ENCODE measurements at regions not wholly inside any gene's neighbourhood (a gene's known extent, or its start where the extent isn't known, plus 50 kb on each side); places are given as distances from the start of the nearest gene placed in this dataset.

DNA sequence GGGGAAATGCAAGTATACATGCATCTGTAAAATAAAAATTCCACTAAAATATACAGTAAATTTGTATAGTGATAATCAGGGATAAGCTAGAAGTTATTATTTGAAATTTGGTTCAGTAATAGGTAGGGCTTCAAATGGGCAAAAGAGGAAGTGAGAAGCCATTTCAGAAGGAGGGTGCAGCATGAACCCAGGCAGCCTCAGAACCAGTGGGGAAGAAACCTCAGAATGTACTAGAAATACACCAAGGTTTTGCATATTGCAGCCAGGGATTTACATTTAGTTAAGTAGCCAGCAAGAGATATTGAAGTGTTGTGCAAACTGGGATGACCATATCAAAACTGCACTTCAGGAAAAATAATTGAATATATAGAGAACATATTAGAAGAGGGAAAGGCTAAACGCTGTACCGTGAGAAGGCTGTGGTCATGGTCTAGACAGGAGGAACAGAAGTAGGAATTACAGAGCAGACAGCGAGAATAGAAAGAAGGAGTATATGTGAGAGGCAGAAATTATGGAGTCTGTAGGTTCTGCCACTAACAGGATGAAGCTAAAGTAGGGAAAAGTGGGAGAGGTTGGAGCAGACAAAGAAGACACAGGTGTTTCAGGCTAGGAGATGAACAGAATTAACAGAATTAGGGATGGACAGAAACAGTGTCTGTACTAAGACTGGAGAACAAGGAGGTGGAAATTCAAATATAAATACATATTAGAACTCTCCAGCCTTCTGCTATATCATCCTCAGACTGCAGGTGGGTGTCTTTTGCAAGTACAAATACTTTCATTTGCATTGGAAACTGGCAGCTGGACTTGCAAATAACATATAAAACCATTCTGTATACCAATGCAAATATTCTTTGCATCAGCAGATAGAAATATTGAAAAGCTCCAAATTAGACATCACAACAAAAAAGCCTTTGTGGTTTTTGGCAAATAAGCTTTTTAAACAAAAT lies 335.6 kb downstream of the ZNF608 start:
- no peak for DNase-seq

DNA sequence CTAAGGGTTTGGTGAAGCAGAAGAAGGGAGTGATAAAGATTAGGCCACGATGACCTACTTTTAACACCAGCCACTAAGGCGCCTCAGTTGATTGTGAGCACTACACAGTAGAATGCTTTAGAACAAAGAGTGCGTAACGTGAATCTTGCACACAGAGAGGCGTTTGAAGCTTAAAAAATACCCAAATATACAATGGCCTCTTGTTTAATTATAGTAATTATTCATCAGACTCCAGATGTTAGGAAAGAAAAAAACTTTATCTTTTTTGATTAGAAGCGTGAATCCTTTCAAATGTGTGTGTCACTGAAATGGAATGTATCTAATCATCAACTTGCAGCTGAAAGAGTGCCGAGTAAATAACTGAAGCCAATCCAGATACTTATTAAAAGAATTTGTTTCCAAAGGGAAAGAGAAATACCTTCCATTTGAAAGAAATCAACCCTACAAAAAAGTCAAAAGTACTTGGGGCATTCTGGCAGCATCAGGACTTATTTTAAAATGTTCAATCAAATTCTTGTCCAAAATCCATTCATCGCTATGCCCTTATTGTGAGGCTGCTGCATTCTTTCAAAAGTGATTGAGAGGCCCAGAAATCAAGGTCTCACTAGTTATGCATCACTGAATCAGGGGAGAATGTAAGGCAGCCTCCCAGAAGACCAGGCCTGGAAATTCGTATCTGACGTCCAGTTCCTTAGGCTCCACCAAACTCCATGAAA lies 337.5 kb downstream of the ZNF608 start:
- no peak for DNase-seq

DNA sequence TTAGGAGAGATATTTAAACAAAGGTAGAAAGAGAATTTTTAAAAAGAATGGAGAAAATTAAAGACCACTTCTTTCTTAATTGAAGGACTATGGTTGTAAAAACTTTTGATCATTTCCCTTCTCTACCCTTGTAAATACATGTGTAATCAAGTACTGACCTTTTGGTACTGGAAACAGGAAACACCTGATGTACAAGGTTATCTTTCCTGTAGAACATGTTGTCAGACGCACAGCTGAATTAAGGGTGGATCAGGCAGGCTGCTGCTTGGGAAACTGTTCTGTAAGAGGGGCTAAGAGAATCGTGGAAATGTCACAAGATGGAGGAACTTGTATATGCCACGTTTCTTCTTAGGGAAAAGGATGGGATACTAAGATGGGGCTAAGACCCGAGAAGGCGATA lies 341.6 kb downstream of the ZNF608 start:
- DNase-seq: no peak

DNA sequence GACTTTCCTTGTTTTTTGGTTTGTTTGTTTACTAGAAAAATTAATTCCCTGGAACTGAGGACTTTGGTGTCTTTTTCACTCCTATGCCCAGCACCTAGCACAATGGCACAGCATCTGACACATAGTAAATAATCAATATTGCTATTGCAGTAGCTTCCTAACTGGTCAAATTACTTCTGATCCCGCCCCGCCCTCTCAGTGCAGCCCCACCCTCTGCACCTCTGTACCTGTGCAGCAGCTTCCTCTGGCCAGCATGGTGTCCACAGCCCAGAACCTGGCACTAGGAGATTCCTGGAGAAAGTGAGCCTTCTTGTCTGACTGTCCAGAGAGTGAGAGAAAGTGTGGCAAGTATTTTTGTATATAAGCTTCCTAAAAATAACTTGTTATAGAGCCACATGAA lies 343.2 kb downstream of the ZNF608 start:
- DNase-seq: no peak

DNA sequence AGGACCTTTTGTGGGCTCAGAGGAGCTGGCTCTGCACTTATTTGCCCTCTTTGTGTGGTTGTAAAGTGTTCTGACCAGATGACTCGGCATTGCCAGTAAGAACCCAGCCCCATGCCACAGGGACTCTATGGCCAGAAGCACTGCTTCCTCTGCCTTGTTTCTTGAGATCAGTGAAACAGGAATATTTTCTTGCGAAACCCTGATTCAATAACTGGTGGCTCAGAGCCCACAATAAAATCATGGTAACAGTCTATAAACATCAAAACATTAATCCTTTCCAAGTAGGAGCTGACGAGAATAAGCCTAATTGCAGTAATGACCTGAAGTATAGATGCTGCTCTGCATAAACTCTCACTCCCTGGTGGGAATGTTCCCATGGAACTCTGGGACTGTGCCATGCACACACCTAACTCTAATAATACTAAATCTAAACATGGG lies 344.3 kb downstream of the ZNF608 start:
- DNase-seq: no peak

DNA sequence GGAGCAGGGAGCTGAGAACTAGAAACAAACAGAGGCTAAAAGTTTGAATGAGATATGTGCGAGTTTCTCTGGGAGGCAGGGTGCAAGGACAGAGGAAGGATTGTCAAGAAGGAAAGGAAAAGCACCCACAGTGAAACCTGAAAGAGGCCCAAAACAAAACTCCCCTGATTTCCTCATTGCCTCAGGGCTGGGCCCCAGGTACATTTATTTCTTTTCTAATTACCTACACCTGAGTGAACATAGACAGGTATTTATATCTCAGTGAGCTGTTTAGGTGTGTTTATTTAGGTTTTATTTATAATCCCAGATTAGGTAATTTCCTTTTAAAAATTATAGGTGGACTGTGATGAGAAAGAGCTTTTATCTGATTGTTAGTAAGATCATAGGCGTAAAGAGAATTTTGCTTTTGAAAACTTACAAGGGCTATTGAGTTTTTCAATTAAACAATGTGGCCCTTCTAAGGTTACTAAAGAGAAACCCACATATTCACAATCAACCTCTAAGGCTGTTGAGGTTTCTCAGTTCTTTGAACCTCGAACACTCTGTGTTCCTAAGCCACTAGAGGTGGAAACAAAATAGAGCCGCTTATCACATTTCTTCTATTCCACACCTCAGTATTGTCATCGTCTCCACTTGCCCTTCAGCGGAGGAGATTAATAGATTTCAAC lies 344.8 kb downstream of the ZNF608 start:
- DNase-seq: no peak

DNA sequence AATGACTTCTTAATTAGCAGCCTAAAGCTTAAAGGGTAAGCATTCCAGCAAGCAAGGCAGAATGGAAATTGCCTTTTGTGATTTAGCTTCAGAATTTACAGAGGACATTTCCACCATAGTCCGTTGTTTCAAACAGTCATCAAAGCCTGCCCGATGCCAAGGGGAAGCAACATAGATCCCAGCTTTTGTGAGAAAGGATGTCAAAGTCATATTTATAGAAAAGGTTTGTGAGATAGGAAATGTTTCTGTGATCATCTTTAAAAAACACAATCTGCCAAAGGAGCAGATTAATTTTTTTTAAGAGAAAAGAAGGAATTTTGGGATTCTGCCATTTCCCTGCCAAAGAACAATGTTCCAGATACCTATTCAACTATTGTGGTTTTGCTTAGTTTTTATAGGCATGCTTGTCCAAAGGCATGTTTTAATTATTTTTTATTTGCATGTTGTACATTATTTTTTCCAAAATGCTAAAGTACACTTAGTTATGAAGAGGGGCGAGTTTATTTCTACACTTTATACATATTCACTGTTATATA lies 346.9 kb downstream of the ZNF608 start:
- no peak for DNase-seq

DNA sequence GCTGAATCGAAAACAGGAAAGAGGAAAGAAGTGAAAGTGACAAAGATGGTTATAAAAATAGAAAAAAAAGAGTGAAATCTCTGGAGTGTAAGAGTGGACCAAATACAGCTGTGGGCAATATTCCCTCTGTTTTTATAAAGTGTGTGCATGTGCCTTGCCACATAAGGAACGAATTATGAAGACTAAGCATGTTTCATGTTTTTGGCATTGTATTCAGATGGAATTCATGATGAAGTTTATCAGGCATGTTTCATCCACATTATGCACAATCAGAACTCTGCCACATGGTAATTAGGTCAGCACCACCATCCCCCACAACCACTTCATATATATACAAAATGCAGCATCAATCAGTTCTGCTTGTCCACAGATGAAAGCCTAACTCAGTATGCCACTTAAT lies 348.0 kb downstream of the ZNF608 start:
- DNase-seq: no peak

DNA sequence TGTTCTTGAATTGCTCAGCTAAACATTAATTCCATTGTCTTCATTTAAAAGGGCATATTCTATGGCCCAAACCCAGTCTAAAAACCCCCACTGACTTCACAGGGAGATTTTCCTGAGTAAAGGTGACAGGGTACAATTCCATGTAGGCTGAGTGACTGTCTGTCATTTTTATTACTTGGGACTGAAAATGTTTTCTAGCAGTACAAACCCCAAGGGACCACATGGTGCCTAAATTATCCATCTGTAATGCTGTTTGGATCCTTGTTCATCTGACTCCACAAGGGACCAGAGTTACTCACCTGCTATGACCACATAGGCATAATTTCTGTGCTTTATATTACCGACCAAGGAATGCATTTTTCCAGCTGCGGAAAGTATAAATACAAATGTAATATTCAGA lies 349.1 kb downstream of the ZNF608 start:
- no peak for DNase-seq

DNA sequence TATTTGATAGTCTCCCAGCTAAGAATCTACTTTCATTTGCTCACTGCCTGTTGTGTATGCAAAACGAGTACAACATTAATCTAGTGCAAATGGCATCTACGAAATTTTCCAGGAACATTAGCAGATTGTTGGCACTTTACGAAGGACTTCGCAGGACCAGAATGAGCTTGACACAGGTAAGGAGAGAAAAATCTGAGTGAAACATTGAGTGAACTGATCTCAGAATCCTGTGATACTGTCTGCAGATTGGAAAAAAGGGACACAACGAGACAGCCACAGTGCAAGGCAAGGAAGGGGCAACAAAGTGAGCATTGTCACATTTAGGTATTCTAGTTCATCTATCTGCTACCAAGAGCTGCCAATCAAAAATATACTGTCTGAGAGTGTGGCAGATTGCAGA lies 350.5 kb downstream of the ZNF608 start:
- no peak for DNase-seq

DNA sequence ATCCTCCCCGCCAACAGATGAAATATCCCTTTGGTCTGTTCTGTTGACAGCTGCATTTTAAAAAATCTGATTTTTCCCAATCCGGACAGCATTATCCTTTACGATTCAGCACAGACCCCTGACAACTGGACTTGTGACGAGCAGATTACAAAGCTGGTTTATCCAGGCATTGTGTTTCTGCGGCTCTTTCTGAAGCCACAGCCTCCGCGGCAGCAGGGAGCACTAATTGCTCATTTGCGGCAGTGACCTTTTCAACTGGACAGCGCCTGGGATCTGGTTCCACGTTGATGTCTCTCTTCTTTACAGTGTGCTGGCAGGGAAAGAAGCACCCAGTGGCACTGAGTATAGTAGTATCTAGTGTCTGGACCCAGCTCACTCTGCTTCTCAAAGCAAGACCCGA lies 351.2 kb downstream of the ZNF608 start:
- no peak for DNase-seq

DNA sequence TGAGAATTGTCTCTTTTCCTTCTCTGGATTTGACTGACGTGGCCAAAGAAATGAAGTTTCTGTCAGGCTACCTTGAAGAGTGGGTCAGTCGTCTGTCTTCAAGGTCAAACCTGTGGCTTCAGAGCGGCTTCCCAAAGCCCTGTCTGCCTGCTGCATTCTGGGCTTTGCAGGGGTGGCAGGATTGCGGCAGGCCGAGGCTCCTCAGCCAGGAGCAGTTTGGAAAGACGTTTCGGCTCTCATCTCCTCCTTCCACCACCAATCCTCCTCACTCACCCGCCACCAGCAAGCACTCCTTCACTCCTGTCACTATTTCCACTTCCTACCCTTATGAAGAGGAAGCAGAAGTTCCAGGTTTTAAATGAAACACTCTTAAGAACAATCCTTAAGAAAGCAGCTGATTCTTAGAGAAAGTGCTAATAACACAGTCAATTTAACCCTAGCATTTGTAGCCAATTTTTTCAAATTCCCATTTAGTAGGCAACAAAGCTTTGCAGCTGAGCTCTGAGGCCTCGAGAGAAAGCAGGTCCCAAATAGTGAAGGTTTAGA lies 351.7 kb downstream of the ZNF608 start:
- DNase-seq: no peak

DNA sequence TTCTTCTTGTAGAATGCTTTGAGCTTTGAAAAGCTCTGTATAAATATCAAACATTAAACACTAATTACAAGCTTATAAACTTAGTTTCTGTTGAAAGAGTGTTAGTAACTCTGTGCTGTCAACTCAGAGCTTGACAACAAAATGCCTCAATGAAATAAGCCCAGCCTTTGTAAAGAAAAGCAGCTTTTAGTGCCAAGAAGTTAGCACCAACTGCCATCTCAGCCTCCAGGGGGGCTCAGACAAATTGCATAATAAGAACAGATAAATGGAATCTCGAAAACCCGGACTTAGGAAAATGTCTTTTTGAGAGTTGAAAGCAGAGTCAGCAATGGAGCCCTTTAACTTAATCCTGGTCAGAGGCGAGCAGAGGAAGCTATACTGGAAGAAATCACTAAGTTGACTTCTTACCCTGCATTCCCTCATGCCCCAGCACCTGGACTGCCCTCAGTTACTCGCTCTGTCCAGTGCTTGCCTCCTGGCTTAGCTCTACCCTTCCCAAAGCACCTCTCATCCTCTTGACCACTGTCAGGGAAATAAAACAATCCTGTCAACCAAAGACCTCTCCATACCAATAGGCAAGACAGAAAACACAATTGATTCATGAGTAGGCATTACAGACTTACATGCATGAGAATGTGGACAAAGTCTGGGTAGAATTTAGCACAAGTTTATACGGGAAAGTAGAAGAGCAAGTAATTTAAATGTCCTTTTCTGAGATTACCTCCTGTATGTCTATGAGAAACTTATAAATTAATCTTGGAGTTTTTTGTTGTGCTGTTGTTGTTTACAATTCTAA lies 352.7 kb downstream of the ZNF608 start:
- no peak for DNase-seq

DNA sequence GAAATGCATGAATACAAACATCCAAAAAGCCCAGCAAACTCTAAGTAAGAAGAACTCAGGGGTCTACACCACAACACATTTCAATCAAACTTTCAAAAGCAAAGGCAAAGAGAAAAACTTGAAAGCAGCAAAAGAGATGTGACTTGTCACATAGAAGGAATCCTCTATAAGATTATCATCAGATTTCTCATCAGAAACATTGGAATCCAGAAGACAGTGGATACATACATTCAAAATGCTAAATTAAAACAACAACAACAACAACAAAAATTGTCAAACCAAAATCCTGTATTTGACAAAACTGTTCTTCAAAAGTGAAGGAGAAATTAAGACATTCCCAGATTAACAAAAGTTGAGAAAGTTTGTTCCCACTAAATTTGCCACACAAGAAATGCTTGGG lies 362.7 kb downstream of the ZNF608 start:
- no peak for DNase-seq

DNA sequence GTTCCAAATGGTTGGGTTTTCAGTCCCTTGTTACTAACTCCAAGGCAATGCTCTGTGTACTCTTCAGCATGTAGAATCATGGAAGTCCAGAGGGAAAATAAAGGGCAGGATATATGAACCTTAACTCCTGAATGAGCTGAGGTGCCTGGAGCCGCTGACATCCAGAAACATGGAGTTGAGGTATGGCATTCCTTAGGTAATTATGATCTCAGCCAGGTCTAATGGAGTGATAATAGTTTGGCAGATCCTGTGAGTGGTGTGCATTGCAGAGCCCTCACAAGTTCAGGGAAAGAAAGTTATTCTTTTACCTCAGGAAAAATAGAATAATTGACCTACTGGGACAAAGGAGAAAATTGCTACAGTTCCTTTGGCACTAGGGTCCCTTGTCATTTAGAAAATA lies 369.1 kb downstream of the ZNF608 start:
- no peak for DNase-seq

DNA sequence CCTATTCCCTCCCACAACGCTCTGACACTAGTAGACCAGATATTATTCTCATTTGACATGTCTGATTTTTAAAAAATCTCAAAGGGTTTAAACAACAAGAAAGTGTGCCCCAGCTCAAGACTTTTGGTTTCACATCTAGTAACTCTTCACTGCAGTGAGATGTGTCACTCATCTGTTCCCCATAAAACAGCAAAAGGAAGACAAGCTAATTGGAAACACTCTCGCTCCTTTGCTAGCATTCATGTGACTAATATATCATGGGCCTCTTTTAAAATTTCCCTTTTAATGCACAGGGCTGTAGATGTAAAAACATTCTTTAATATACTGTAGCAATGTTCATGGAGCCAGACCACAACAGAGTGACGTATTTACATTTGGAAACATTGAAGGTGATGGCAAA lies 372.6 kb downstream of the ZNF608 start:
- no peak for DNase-seq

DNA sequence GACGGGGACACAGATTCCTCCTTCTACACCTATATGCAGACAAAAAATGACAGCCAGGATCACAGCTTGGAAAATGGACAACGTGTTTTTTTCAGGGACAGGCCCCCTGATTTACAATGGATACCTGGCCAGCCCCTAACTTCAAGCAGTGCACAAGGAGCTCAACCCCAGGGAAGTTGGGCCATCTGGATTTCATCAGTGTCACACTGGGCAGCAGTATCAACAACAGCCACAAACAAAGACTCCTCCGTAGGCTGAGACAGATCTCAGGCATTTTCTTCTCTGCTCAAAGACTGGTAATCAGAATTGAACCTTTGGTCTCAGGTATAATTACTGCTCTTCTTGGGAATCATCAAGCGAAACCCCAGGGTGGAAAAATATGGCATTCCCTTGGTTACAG lies 374.0 kb downstream of the ZNF608 start:
- no peak for DNase-seq

DNA sequence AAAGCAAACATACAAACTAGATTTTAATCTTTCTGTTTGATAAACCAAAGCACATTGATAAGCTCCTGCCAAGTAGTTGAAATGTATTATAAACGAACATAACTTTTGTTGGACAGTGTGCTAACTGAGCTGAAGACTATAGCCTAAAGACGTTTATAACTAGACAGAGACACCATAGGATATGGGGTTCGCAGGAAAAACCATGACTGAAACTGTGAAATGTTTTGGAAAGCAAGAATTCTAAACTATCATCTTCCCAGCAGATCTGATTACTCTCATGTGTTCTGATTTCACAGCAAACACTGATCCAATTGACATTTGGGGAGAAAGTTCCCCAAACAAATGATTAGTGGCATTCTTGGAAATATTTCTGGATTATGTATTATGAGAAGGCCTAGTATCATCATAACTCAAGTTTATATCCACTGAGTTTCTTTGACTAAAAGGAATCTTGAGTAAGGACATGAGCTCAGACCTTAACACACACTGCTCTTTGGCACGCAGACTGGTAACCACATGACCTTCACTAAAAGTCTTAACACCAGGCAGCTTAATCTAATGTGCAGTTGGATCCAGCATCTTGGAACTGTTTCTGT lies 375.2 kb downstream of the ZNF608 start:
- DNase-seq: no peak

DNA sequence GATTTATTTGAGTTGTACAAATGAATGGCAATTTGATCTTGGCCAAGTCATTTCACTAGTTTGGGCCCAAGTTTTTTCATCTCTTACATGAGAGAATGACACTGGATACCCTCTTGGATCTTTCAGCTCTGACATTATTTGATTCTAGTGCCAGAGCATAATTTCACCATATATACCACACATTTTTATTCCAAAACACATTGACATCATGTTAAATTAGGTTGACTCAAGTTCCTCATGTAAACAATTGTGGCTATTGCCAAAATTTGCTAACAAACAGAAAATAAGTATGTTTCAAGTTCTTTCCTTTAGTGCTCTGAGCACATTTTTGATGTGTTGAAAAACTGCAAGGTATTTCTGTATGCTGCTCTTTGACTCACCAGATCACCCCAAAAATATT lies 375.8 kb downstream of the ZNF608 start:
- no peak for DNase-seq

DNA sequence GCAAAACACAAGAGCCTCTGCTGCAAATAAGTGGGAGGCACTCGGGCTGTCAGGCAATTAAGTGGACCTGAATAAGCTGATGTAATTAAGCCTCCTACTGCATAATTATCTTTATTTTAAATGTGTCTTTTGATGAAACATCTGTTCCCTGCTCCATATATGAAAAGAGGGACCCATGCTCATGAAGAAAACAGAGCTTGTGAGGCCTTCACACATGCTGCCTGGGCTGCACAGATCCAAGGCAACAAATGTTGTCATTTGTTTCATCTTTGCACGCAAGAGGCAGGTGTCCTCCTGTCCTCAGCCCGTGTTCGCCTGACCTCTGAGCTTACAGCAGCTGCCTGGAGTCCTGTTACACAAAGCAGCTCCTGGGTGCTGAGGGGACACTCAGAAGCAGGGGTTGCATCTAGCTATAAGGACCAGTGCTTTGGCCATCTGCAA lies 381.1 kb downstream of the ZNF608 start:
- DNase-seq: no peak

DNA sequence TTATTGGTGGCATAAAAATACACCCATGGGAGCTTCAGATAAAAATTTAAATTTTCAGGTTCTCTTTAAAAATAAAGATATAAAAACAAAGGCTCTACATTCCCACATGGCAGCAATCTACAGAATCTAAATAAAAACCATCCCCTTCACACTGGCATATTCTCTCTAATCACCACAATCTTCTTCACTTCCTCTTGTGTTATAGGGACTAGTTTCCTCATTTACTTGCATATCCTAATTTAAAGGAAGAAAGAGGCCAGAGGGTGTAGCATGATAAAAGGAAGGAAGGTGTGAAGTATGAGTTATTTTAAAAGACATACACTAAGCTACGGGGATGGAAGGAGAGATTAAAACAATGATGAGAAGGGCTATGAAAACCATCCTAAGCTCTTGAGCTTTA lies 390.5 kb downstream of the ZNF608 start:
- DNase-seq: no peak

DNA sequence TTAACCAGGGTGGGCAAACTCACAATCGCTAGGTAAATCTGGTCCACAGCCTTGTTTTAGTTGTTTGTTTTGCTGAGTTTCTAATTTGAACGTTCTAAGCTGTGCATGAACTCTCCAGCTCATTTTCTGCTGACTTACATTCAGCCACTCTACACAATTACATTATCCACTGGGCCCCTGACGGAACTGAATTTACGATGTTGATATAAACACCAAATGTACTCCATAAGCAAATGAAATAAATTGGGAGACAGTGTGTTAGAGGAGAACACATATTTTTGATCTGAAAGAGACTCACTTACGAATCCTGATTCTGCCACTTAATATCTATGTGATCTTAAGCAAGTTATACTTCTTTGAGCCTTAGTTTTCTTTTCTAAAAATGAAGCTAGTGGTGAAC lies 393.4 kb downstream of the ZNF608 start:
- DNase-seq: no peak
